ENCODE measurements at regions not wholly inside any gene's neighbourhood (a gene's known extent, or its start where the extent isn't known, plus 50 kb on each side); places are given as distances from the start of the nearest gene placed in this dataset.

DNA sequence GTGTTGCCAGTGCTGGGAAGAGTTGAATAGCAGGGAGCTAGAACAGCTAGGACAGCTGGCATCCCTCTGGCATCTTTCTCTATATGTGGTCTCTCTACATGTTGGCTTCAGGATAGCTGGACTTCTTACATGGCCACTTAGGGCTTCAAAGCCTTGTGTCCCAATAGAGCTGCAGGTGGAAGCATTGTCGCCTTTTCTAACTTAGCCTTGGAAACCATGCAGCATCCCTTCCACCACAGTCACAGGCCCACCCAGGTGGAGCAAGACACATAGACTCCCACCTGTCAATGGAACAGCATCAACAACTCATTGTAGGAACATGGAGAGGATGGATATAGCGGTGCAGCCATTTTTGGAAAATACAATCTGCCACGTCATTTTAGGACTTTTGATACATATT, 149.0 kb downstream of the AASDH start:
- no peak overlapping the region for H2AK5ac ChIP-seq (ENCODE audit: insufficient read length, low read length)
- Mint-ChIP-seq H3K36me3 (ENCODE audit: insufficient read depth in 1 of 3, low read depth in 3 of 3) (no peaks in the 10 kb centered on the region), H3K4me1 (peaks cover 0 to 3% of the 10 kb centered on the region in 2 experiments; a peak in 2 of 4 replicates), H3K27me3 (ENCODE audit: low read depth) (no peaks in the 10 kb centered on the region), H3K27ac (no peak overlapping the region), H3K4me3 (no peak overlapping the region), H3K9me3 (no peaks in the 10 kb centered on the region)
- no peak overlapping the region for H4K91ac ChIP-seq (ENCODE audit: insufficient read length, low read depth, low read length)
- no peaks in the 10 kb centered on the region for H3K79me2 ChIP-seq (ENCODE audit: insufficient read depth, low read length)
- no peak overlapping the region for H3K4me2 ChIP-seq (ENCODE audit: insufficient read depth, insufficient read length, low read length)
- no CpG with 5 or more reads among the region's 3 CpGs for WGBS (ENCODE audit: extremely low coverage, insufficient read length, low lambda C conversion rate)
- no peak overlapping the region for H4K8ac ChIP-seq (replicated peaks; ENCODE audit: insufficient read length, low read depth, low read length)
- H2AFZ ChIP-seq (ENCODE audit: low read length), result no peak overlapping the region
- no peak overlapping the region for H2BK12ac ChIP-seq (ENCODE audit: insufficient read length, low read depth, low read length)
- H4K5ac ChIP-seq (ENCODE audit: insufficient read length, low read depth, low read length), result no peak overlapping the region
- H4K20me1 ChIP-seq (ENCODE audit: control insufficient read depth, insufficient read depth, insufficient read length), result no peaks in the 10 kb centered on the region
- H3T11ph ChIP-seq (ENCODE audit: low read length), result no peak overlapping the region
- no peak overlapping the region for H3K4ac ChIP-seq (ENCODE audit: low read depth, low read length)
- H2BK5ac ChIP-seq (ENCODE audit: insufficient read length, low read length), result no peak overlapping the region
- H3K27ac ChIP-seq (ENCODE audit: insufficient read length, low read depth, low read length), result no peak overlapping the region
- H3K23ac ChIP-seq (ENCODE audit: insufficient read length, low read depth, low read length), result no peak overlapping the region
- H3K18ac ChIP-seq (ENCODE audit: insufficient read length, low read depth, low read length), result no peak overlapping the region
- H3K4me1 ChIP-seq (ENCODE audit: insufficient read depth, low read length), result no peaks in the 10 kb centered on the region
- H3K9ac ChIP-seq (ENCODE audit: extremely low read depth, insufficient read length, low read length), result no peak overlapping the region
- no peak for TF ChIP-seq CTCF (conservative IDR thresholded peaks at IDR 0.05)
- no peaks in the 10 kb centered on the region for H3K27me3 ChIP-seq (ENCODE audit: insufficient read depth, low read length)
- no peaks in the 10 kb centered on the region for H3K9me3 ChIP-seq (ENCODE audit: control insufficient read depth, low read depth, low read length)
- H3K56ac ChIP-seq (ENCODE audit: insufficient read length, low read depth, low read length), result no peak overlapping the region
- no peaks in the 10 kb centered on the region for H3K23me2 ChIP-seq (ENCODE audit: insufficient read length, low read depth, low read length, poor library complexity, severe bottlenecking)
- H2BK20ac ChIP-seq (ENCODE audit: low read depth, low read length, poor library complexity, severe bottlenecking), result no peak overlapping the region
- H3K14ac ChIP-seq (ENCODE audit: insufficient read depth, low read length), result no peak overlapping the region
- no peak overlapping the region for H2BK15ac ChIP-seq (ENCODE audit: low read depth, low read length)
- H2BK120ac ChIP-seq (ENCODE audit: low read depth, low read length, poor library complexity, severe bottlenecking), result no peak overlapping the region
- H3K79me1 ChIP-seq (ENCODE audit: insufficient read depth, low read depth, low read length, poor library complexity, severe bottlenecking), result no peaks in the 10 kb centered on the region
- DNase-seq, result no peak

Measured in H9 (cell line).